ENCODE measurements at regions not wholly inside any gene's neighbourhood (a gene's known extent, or its start where the extent isn't known, plus 50 kb on each side); places are given as distances from the start of the nearest gene placed in this dataset.

- no peak for DNase-seq (ENCODE audit: low read depth, low spot score)
- SMC1A ChIA-PET (ENCODE audit: uncharacterized antibody, unreplicated experiment): interaction anchor here (0.8 to 1.3 kb wide), 3 partner anchors 17 to 637 kb away, joined by 3 to 4 read pairs (median 4); no protein-coding TSS in a partner anchor
- intact Hi-C loops (cut with micrococcal nuclease; ENCODE audit: unreplicated experiment) (no loop called here), in situ Hi-C loops (cut with MboI) (no loop called here)
- CTCF ChIA-PET: interaction anchor here (1.0 to 1.6 kb wide), 4 partner anchors 102 to 637 kb away, joined by 3 to 5 read pairs (median 4); no protein-coding TSS in a partner anchor
- Histone ChIP-seq H3K27me3 (replicated peaks in 1 of 2; ENCODE audit: control insufficient read depth in 2 of 2, insufficient read depth in 2 of 2, low read length in 1 of 2) (peaks cover 0 to 1% of the 10 kb centered on the region in 2 experiments; a peak in 1 of 4 replicates), H3K36me3 (ENCODE audit: control insufficient read depth in 2 of 2, insufficient read depth in 2 of 2, low read length in 1 of 2) (no peaks in the 10 kb centered on the region), H3K4me1 (ENCODE audit: control insufficient read depth, insufficient read depth, low read length) (no peaks in the 10 kb centered on the region), H3K79me2 (ENCODE audit: control insufficient read depth, insufficient read depth, low read length) (no peaks in the 10 kb centered on the region), H3K27ac (ENCODE audit: control insufficient read depth, insufficient read depth) (no peak overlapping the region), H4K20me1 (ENCODE audit: control insufficient read depth, insufficient read depth) (no peaks in the 10 kb centered on the region), H3K4me3 (no peak overlapping the region), H3K9ac (ENCODE audit: control insufficient read depth, insufficient read depth, low read length) (no peak overlapping the region), H3K4me2 (ENCODE audit: control insufficient read depth, insufficient read depth) (no peak overlapping the region), H2AFZ (ENCODE audit: control insufficient read depth, low read depth, low read length) (no peak overlapping the region), H3K9me3 (replicated peaks; ENCODE audit: control insufficient read depth, insufficient read depth, low read length) (no peaks in the 10 kb centered on the region)
- FAIRE-seq: no peak
- POLR2A ChIA-PET: no interaction called here
- no peak for ATAC-seq
- RAD21 ChIA-PET (ENCODE audit: unreplicated experiment): interaction anchor here (0.6 to 1.6 kb wide), 3 partner anchors 103 to 465 kb away, joined by 4 to 6 read pairs (median 5); no protein-coding TSS in a partner anchor
- WGBS (ENCODE audit: insufficient coverage, insufficient replicate concordance, low lambda C conversion rate, missing lambda C conversion rate): 46% methylated on average over 6 of the region's 6 CpGs
- no TSS peak for BruUV-seq (replicated peaks)
- TF ChIP-seq CEBPZ (IDR thresholded peaks at IDR 0.05; ENCODE audit: low read depth, low read length): no peak
- no peak for TF ChIP-seq EZH2 (IDR thresholded peaks at IDR 0.05; ENCODE audit: borderline replicate concordance, control insufficient read depth, low read depth, low read length)
- TF ChIP-seq RAD21 (IDR thresholded peaks at IDR 0.05; ENCODE audit: insufficient read depth, low read depth, low read length): no peak
- TF ChIP-seq PRDM15 (CRISPR knock-in tag; IDR thresholded peaks at IDR 0.05): no peak
- TF ChIP-seq ZNF217 (IDR thresholded peaks at IDR 0.05): no peak
- TF ChIP-seq TAF1 (IDR thresholded peaks at IDR 0.05; ENCODE audit: borderline replicate concordance, low read depth, low read length): no peak
- no peak for TF ChIP-seq PBX3 (IDR thresholded peaks at IDR 0.05; ENCODE audit: insufficient replicate concordance, low read depth, low read length)
- no peak for TF ChIP-seq EP300 (IDR thresholded peaks at IDR 0.05; ENCODE audit: borderline replicate concordance in 1 of 2, control insufficient read depth in 1 of 2, low read depth in 2 of 2, low read length in 2 of 2)
- no peak for TF ChIP-seq ZSCAN29 (IDR thresholded peaks at IDR 0.05)
- no peak for TF ChIP-seq RCOR1 (conservative IDR thresholded peaks at IDR 0.05; ENCODE audit: low read depth, low read length)
- no peak for TF ChIP-seq SMC3 (IDR thresholded peaks at IDR 0.05; ENCODE audit: borderline replicate concordance, low read length)
- TF ChIP-seq ZBTB4 (CRISPR knock-in tag; IDR thresholded peaks at IDR 0.05): no peak
Observed at GRCh38 chr5:167582886-167583285, 708.6 kb upstream of the WWC1 start.

All from GM12878 (cell line).